HFFc6 (cell line): ENCODE measurements at regions not wholly inside any gene's neighbourhood (a gene's known extent, or its start where the extent isn't known, plus 50 kb on each side); places are given as distances from the start of the nearest gene placed in this dataset.

ENCODE experiments used
- DNase-seq: peaks from one replicate; pipeline ENCODE4 v3.0.0-alpha.2; 2018
- H3K27ac Mint-ChIP-seq: 2 replicates; pipeline ENCODE4 v1.8.0; 2020; ENCODE audit warnings: mild to moderate bottlenecking, mixed read lengths
- H3K27me3 Mint-ChIP-seq: 2 replicates; pipeline ENCODE4 v1.8.0; 2021; ENCODE audit warnings: mild to moderate bottlenecking, moderate library complexity, mixed read lengths; ENCODE audit not compliant: insufficient read depth
- H3K36me3 Mint-ChIP-seq: 2 replicates; pipeline ENCODE4 v1.8.0; 2021; ENCODE audit warnings: low read depth, mixed read lengths
- H3K4me1 Mint-ChIP-seq: 2 replicates; pipeline ENCODE4 v1.8.0; 2020; ENCODE audit warnings: low read depth, mixed read lengths
- H3K4me3 Mint-ChIP-seq: 2 replicates; pipeline ENCODE4 v1.8.0; 2020; ENCODE audit warnings: mild to moderate bottlenecking, moderate library complexity, mixed read lengths
- H3K9me3 Mint-ChIP-seq: 2 replicates; pipeline ENCODE4 v1.8.0; 2020; ENCODE audit warnings: mild to moderate bottlenecking, mixed read lengths
- CTCF ChIP-seq: fragments of 200-600 bp; sonication (generic); IDR thresholded peaks from 2 replicates; pipeline ENCODE4 v1.5.0; 2021; ENCODE audit warnings: antibody characterized with exemption, mild to moderate bottlenecking

- H3K4me1 Mint-ChIP-seq: no peaks in the 10 kb centered on the region
- peaks cover 41% of the 10 kb centered on the region for H3K27me3 Mint-ChIP-seq
- H3K36me3 Mint-ChIP-seq: no peaks in the 10 kb centered on the region
- H3K27ac Mint-ChIP-seq: no peak overlapping the region
- H3K4me3 Mint-ChIP-seq: no peak overlapping the region
- no peak for DNase-seq
- no peaks in the 10 kb centered on the region for H3K9me3 Mint-ChIP-seq
- TF ChIP-seq CTCF: no peak
Observed at GRCh38 chr3:194995922-194996321, 275.0 kb downstream of the XXYLT1 start.

GRCh38 chr3:194996746-194997145 is 274.2 kb downstream of the XXYLT1 start:
- DNase-seq: no peak
- Mint-ChIP-seq H3K4me3 (no peak overlapping the region), H3K4me1 (no peaks in the 10 kb centered on the region), H3K27ac (no peak overlapping the region), H3K27me3 (peaks cover 48% of the 10 kb centered on the region), H3K36me3 (no peaks in the 10 kb centered on the region), H3K9me3 (no peaks in the 10 kb centered on the region)
- no peak for TF ChIP-seq CTCF

- Mint-ChIP-seq H3K27me3 (peaks cover 65% of the 10 kb centered on the region), H3K4me1 (no peaks in the 10 kb centered on the region), H3K27ac (no peak overlapping the region), H3K36me3 (no peaks in the 10 kb centered on the region), H3K9me3 (no peaks in the 10 kb centered on the region), H3K4me3 (no peak overlapping the region)
- no peak for TF ChIP-seq CTCF
- DNase-seq: no peak
Observed at GRCh38 chr3:194998417-194998816, 272.5 kb downstream of the XXYLT1 start.

GRCh38 chr3:194998948-194999347 is 272.0 kb downstream of the XXYLT1 start:
- no peaks in the 10 kb centered on the region for H3K36me3 Mint-ChIP-seq
- no peak for DNase-seq
- no peaks in the 10 kb centered on the region for H3K9me3 Mint-ChIP-seq
- H3K4me1 Mint-ChIP-seq: no peaks in the 10 kb centered on the region
- H3K27ac Mint-ChIP-seq: no peak overlapping the region
- TF ChIP-seq CTCF: no peak
- H3K27me3 Mint-ChIP-seq: peaks cover 67% of the 10 kb centered on the region
- H3K4me3 Mint-ChIP-seq: no peak overlapping the region

GRCh38 chr3:194999491-194999890 is 271.5 kb downstream of the XXYLT1 start:
- H3K27ac Mint-ChIP-seq: no peak overlapping the region
- H3K27me3 Mint-ChIP-seq: peaks cover 68% of the 10 kb centered on the region
- H3K9me3 Mint-ChIP-seq: no peaks in the 10 kb centered on the region
- no peak for TF ChIP-seq CTCF
- no peak overlapping the region for H3K4me3 Mint-ChIP-seq
- no peaks in the 10 kb centered on the region for H3K4me1 Mint-ChIP-seq
- no peaks in the 10 kb centered on the region for H3K36me3 Mint-ChIP-seq
- no peak for DNase-seq

- DNase-seq: no peak
- Mint-ChIP-seq H3K9me3 (no peaks in the 10 kb centered on the region), H3K36me3 (no peaks in the 10 kb centered on the region), H3K4me1 (no peaks in the 10 kb centered on the region), H3K27ac (no peak overlapping the region), H3K27me3 (peaks cover 65% of the 10 kb centered on the region), H3K4me3 (no peak overlapping the region)
- TF ChIP-seq CTCF: no peak
Observed at GRCh38 chr3:195001261-195001660, 269.7 kb downstream of the XXYLT1 start.
